DND-41 (cell line): ENCODE measurements at regions not wholly inside any gene's neighbourhood (a gene's known extent, or its start where the extent isn't known, plus 50 kb on each side); places are given as distances from the start of the nearest gene placed in this dataset.

ENCODE experiments used
- EZH2 ChIP-seq: IDR thresholded peaks from 3 replicates; pipeline ENCODE4 v1.6.1; 2012; ENCODE audit warnings: borderline replicate concordance, low read depth, mild to moderate bottlenecking, moderate library complexity, low read length, inconsistent platforms; ENCODE audit not compliant: severe bottlenecking
- TF ChIP-seq, protein P1 (sequence below): IDR thresholded peaks from 2 replicates; pipeline ENCODE4 v1.5.1; 2012; ENCODE audit warnings: borderline replicate concordance, low read length, moderate library complexity, mild to moderate bottlenecking; ENCODE audit not compliant: poor library complexity, severe bottlenecking; ENCODE audit errors: extremely low read depth

DNA sequence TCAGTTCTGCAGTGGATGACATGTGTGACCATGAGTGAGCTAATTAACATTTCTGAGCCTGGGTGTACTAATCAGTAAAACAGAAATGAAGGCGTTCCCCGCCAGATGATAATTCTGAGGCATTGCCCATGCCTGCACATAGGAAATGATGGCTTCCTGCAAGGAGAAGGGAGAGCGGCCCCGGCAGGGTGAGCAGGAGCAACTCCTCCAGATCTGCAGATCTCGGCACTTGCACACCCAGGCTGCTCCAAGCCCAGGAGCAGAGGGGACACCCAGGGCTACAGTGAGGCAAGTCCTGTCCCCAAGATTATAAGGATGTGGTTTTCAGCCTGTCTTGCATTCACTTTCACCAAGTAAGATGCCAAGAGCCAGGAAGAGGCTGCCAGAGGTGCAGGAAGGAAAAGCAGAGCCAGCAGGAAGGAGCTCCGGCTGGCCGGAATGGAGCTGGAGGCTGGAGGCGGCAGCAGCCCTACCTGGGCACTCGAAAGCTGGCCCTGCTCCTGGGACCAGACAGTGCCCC is 177.5 kb upstream of the CST7 start:
- TF ChIP-seq, protein P1, sequence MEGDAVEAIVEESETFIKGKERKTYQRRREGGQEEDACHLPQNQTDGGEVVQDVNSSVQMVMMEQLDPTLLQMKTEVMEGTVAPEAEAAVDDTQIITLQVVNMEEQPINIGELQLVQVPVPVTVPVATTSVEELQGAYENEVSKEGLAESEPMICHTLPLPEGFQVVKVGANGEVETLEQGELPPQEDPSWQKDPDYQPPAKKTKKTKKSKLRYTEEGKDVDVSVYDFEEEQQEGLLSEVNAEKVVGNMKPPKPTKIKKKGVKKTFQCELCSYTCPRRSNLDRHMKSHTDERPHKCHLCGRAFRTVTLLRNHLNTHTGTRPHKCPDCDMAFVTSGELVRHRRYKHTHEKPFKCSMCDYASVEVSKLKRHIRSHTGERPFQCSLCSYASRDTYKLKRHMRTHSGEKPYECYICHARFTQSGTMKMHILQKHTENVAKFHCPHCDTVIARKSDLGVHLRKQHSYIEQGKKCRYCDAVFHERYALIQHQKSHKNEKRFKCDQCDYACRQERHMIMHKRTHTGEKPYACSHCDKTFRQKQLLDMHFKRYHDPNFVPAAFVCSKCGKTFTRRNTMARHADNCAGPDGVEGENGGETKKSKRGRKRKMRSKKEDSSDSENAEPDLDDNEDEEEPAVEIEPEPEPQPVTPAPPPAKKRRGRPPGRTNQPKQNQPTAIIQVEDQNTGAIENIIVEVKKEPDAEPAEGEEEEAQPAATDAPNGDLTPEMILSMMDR, result no peak
- TF ChIP-seq EZH2, result no peak
